GM12872 (cell line): ENCODE measurements at regions not wholly inside any gene's neighbourhood (a gene's known extent, or its start where the extent isn't known, plus 50 kb on each side); places are given as distances from the start of the nearest gene placed in this dataset.

ENCODE experiments used
- TF ChIP-seq, protein P1 (sequence below): IDR thresholded peaks from 3 replicates; pipeline ENCODE4 v1.5.1; 2011; ENCODE audit warnings: low read depth, mild to moderate bottlenecking, low read length, moderate library complexity; ENCODE audit not compliant: insufficient read depth

GRCh38 chr4:130335417-130336194 lies 1239.7 kb downstream of the C4orf33 start:
- TF ChIP-seq, protein P1, sequence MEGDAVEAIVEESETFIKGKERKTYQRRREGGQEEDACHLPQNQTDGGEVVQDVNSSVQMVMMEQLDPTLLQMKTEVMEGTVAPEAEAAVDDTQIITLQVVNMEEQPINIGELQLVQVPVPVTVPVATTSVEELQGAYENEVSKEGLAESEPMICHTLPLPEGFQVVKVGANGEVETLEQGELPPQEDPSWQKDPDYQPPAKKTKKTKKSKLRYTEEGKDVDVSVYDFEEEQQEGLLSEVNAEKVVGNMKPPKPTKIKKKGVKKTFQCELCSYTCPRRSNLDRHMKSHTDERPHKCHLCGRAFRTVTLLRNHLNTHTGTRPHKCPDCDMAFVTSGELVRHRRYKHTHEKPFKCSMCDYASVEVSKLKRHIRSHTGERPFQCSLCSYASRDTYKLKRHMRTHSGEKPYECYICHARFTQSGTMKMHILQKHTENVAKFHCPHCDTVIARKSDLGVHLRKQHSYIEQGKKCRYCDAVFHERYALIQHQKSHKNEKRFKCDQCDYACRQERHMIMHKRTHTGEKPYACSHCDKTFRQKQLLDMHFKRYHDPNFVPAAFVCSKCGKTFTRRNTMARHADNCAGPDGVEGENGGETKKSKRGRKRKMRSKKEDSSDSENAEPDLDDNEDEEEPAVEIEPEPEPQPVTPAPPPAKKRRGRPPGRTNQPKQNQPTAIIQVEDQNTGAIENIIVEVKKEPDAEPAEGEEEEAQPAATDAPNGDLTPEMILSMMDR: no peak

- TF ChIP-seq, protein P1: peak; percentile 67; the same call in 2 of the 3 replicates
Observed at GRCh38 chr4:130336585-130337217, 1240.7 kb downstream of the C4orf33 start.

DNA sequence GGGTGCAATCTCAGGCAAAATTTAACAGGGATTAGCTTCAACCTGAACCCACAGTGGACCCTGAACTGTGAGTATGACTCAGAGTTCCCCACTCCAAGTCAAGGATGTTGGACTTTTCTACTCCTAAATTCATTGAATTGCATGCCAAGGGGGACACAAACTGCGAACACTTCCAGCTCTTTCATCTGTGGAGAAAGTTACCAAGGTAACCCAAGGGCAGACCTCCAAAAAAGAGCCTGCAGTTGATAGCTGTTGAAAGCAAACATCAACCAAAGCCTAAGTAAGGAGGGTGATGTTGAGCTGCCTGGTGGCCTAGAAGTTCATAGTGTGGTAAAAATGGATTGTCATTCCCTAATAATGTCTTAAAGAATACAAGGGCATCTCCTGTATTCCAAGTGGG lies 1242.9 kb downstream of the C4orf33 start:
- TF ChIP-seq, protein P1: no peak

- TF ChIP-seq, protein P1: no peak
Observed at GRCh38 chr4:130349745-130350144, 1253.8 kb downstream of the C4orf33 start.

DNA sequence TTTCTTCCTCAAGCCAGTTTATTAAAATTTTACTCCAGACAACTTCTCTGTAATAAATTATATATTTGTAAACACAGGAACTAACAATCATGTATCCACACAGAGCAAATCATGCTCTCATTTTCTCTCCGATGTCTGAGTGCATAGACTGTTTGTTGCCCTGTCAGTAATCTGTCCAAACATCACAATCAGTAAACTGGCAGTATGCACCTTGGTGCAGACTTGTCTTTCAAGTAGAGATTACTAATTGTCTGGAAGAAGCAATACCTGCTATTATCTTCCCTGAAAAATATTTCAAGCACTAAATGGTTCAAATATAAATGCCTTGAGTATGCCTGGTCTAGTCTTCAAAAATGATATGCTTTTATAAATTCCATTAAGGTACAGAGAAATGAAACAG lies 1260.9 kb downstream of the C4orf33 start:
- TF ChIP-seq, protein P1: no peak

GRCh38 chr4:130359542-130359941 lies 1263.6 kb downstream of the C4orf33 start:
- TF ChIP-seq, protein P1: no peak

DNA sequence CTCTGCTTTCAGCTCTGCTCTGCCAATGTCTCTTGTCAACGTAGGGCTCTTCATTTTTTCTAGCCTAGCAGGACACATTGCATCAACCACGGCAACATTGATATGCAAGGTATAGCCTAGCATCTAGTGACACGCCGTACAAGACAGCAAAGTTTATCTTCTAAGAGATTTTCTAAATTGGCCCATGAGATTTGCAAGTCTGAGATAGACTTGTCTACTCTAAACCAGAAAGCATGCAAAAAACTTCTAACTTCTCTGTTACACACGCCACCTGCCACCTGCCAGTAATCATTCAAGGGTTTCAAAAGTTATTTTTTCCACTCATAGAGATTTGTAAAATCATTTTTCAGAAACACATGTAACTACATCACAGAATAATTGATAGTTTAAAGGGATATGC lies 1265.7 kb downstream of the C4orf33 start:
- TF ChIP-seq, protein P1: no peak
